A549 (cell line): ENCODE measurements at regions not wholly inside any gene's neighbourhood (a gene's known extent, or its start where the extent isn't known, plus 50 kb on each side); places are given as distances from the start of the nearest gene placed in this dataset.

Experiments used
- CTCF ChIP-seq: fragments of >200 bp; sonication (Bioruptor Twin); formaldehyde crosslinking; IDR thresholded peaks from 3 replicates; pipeline ENCODE4 v1.5.1; 2016
- EP300 ChIP-seq, 2 experiments: fragments of >200 bp; sonication (Bioruptor Twin); formaldehyde crosslinking; IDR thresholded peaks; 2 replicates in 1 of 2; 3 replicates in 1 of 2; pipeline ENCODE4 v1.6.1; 2016 to 2017
- JUN ChIP-seq, 2 experiments: fragments of >200 bp; sonication (Bioruptor Twin); formaldehyde crosslinking; IDR thresholded peaks; 2 replicates in 1 of 2; 3 replicates in 1 of 2; pipeline ENCODE4 v1.6.1; 2016 to 2017
- POLR2A ChIP-seq: IDR thresholded peaks from 2 replicates; pipeline ENCODE4 v1.6.1; 2012; ENCODE audit warnings: mild to moderate bottlenecking, low read length
- REST ChIP-seq: fragments of 200-600 bp; sonication (generic); IDR thresholded peaks from 2 replicates; pipeline ENCODE4 v1.6.1; 2016; ENCODE audit warnings: antibody characterized with exemption, mild to moderate bottlenecking, moderate library complexity

- TF ChIP-seq EP300 (IDR thresholded peaks at IDR 0.05) (no peak), CTCF (no peak), POLR2A (no peak), JUN (IDR thresholded peaks at IDR 0.05) (no peak), REST (no peak)
Observed at GRCh38 chr6:130505808-130506598, 140.2 kb downstream of the TMEM200A start.
